Spleen (tissue), 11 donors: ENCODE measurements at regions not wholly inside any gene's neighbourhood (a gene's known extent, or its start where the extent isn't known, plus 50 kb on each side); places are given as distances from the start of the nearest gene placed in this dataset.

Experiments
- DNase-seq: peaks from one replicate; pipeline ENCODE4 v3.0.0-alpha.2; 2020
- H3K27ac ChIP-seq, 8 donors: fragments of 200-600 bp; sonication (generic) in 7 of 8; 1 replicate in 4 of 8; 2 replicates in 4 of 8; pipeline versions ENCODE4 v1.5.0 to v1.8.0; 2016 to 2021; ENCODE audit warnings: inconsistent platforms in 4 of 8, mild to moderate bottlenecking in 4 of 8, moderate library complexity in 1 of 8
- H3K27me3 ChIP-seq, 7 donors: fragments of 200-600 bp; sonication (generic) in 6 of 7; replicated peaks in 1 of 7; 1 replicate in 4 of 7; 2 replicates in 3 of 7; pipeline versions ENCODE4 v1.5.0 to v1.8.0; 2016 to 2021; ENCODE audit warnings: inconsistent platforms in 3 of 7, mild to moderate bottlenecking in 1 of 7
- H3K36me3 ChIP-seq, 6 donors: fragments of 200-600 bp; sonication (generic) in 5 of 6; 1 replicate in 4 of 6; 2 replicates in 2 of 6; pipeline versions ENCODE4 v1.5.0 to v1.8.0; 2016 to 2021; ENCODE audit warnings: inconsistent platforms in 2 of 6
- H3K4me1 ChIP-seq, 6 donors: fragments of 200-600 bp; sonication (generic) in 5 of 6; 1 replicate in 3 of 6; 2 replicates in 3 of 6; pipeline versions ENCODE4 v1.5.0 to v1.8.0; 2016 to 2021; ENCODE audit warnings: inconsistent platforms in 3 of 6
- H3K4me3 ChIP-seq, 8 donors: fragments of 200-600 bp; sonication (generic) in 7 of 8; 1 replicate in 4 of 8; 2 replicates in 4 of 8; pipeline versions ENCODE4 v1.5.0 to v1.8.0; 2016 to 2021; ENCODE audit warnings: inconsistent platforms in 4 of 8, mild to moderate bottlenecking in 4 of 8, moderate library complexity in 2 of 8
- H3K9me3 ChIP-seq, 8 donors: fragments of 200-600 bp; sonication (generic) in 7 of 8; 1 replicate in 4 of 8; 2 replicates in 4 of 8; pipeline versions ENCODE4 v1.5.0 to v1.8.0; 2016 to 2021; ENCODE audit warnings: inconsistent platforms in 4 of 8
- POLR2A ChIP-seq, 3 donors: fragments of 450-650 bp; IDR thresholded peaks; one replicate each; pipeline ENCODE4 v1.5.1; 2017; ENCODE audit warnings: antibody characterized with exemption in 3 of 3, mild to moderate bottlenecking in 1 of 3
- POLR2AphosphoS5 ChIP-seq, 3 donors: sonication (generic); formaldehyde crosslinking; IDR thresholded peaks; one replicate each; pipeline ENCODE4 v1.5.1; 2017; ENCODE audit warnings: antibody characterized with exemption in 3 of 3
- WGBS, 5 donors: extraction: QIAGEN DNeasy Blood & Tissue Kit in 3 of 5; methylation state at CpG; one replicate each; pipeline versions ENCODE4 v1.1.5 to v1.1.7; 2013 to 2018; 5-methylcytosine and 5-hydroxymethylcytosine counted together
- intact Hi-C: fragments of 100-400 bp; cut with DNase I; formaldehyde crosslinking; loops from one replicate; pipeline ENCODE4 v1.15.0; 2023; ENCODE audit warnings: low total_unique reads
- TF ChIP-seq, protein P1 (sequence below), 11 experiments: fragments of 200-600 bp in 7 of 11; fragments of 450-650 bp in 4 of 11; sonication (generic) in 4 of 11; IDR thresholded peaks in 8 of 11; conservative IDR thresholded peaks in 3 of 11; 1 replicate in 7 of 11; 2 replicates in 4 of 11; pipeline versions ENCODE4 v1.4.0 to v1.8.0; 2016 to 2021; ENCODE audit warnings: antibody characterized with exemption in 11 of 11, inconsistent platforms in 4 of 11, mild to moderate bottlenecking in 1 of 11
- donor health status: healthy with polysubstance abuse.
- donor health status: DM: no; HTN: no; CAD: no; lungs with moderate emphysema.
- donor health status: DM: no; HTN: no; CAD: no.
- donor health status: Bipolar disorder and iron deficiency.
- donor health status: healthy.
- donor health status: DM: no; HTN: no; CAD: no.
- donor health status: DM: yes; HTN: yes; CAD: no.

DNA sequence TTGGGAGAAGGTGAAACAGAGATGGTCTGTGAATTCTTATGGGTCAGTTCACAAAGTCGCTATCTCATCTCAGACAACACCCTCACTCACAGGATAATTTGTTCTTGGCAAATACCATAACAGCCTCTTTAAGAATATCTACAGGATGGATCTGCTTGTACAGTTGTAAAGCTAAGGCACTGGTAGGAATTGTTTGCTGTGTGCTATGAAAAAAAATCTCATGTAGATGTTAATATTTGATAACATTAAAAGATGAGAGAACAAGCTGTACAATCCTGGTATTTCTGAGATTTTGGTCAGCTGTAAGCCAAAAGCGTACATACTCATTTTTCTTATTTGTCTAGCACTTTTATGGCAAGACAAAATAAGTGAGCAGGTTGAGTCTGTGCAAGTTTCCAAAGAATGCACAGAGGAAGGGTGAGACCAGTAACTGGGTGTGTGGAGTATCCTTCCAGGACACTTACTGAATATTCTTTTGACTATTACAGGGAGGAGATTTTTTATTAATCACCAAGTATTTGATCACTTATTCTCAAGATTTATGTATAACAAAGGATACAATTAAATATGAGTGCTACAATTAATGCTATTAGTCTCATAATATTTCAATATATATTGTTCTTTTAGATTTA, 814.5 kb upstream of the MIR17HG start:
- 82 to 94% (median 84%) methylated on average over 2 of the region's 2 CpGs for WGBS, 5 donors
- intact Hi-C loops = no loop called here
- no peaks in the 10 kb centered on the region for H3K4me1 ChIP-seq
- H3K36me3 ChIP-seq = no peaks in the 10 kb centered on the region
- peaks cover 0 to 5% (median 0%) of the 10 kb centered on the region in 8 donors for H3K9me3 ChIP-seq
- no peak overlapping the region for H3K27ac ChIP-seq
- H3K4me3 ChIP-seq = no peak overlapping the region
- DNase-seq = no peak
- no peaks in the 10 kb centered on the region for H3K27me3 ChIP-seq
- TF ChIP-seq POLR2AphosphoS5 (IDR thresholded peaks at IDR 0.05) = no peak
- TF ChIP-seq POLR2A (IDR thresholded peaks at IDR 0.05) = no peak
- TF ChIP-seq, protein P1, sequence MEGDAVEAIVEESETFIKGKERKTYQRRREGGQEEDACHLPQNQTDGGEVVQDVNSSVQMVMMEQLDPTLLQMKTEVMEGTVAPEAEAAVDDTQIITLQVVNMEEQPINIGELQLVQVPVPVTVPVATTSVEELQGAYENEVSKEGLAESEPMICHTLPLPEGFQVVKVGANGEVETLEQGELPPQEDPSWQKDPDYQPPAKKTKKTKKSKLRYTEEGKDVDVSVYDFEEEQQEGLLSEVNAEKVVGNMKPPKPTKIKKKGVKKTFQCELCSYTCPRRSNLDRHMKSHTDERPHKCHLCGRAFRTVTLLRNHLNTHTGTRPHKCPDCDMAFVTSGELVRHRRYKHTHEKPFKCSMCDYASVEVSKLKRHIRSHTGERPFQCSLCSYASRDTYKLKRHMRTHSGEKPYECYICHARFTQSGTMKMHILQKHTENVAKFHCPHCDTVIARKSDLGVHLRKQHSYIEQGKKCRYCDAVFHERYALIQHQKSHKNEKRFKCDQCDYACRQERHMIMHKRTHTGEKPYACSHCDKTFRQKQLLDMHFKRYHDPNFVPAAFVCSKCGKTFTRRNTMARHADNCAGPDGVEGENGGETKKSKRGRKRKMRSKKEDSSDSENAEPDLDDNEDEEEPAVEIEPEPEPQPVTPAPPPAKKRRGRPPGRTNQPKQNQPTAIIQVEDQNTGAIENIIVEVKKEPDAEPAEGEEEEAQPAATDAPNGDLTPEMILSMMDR (IDR thresholded peaks at IDR 0.05 in 8 of 11, conservative IDR thresholded peaks at IDR 0.05 in 3 of 11) = no peak

DNA sequence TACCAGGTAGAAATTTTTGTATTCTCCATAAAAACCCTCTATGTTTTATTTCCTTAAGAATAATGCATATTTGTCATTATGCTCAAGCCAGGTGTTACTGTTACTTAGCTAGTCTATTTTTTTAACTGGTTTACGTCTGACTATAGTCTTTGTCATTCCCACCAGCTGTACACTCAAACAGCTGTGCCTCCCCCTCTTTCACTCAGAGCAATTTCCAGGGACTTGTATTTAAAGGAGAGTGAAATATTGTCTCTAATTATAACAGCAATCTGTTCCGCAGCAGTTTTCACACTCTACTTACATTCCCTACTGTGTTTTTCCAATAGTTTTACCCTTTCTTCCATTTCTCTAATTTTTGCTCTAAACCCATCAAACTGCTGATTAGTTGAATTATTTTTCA, 813.6 kb upstream of the MIR17HG start:
- TF ChIP-seq, protein P1 (IDR thresholded peaks at IDR 0.05 in 8 of 11, conservative IDR thresholded peaks at IDR 0.05 in 3 of 11) = no peak
- TF ChIP-seq POLR2AphosphoS5 (IDR thresholded peaks at IDR 0.05) (no peak), POLR2A (IDR thresholded peaks at IDR 0.05) (no peak)
- 67 to 90% (median 81%) methylated on average over 2 of the region's 2 CpGs for WGBS, 5 donors

DNA sequence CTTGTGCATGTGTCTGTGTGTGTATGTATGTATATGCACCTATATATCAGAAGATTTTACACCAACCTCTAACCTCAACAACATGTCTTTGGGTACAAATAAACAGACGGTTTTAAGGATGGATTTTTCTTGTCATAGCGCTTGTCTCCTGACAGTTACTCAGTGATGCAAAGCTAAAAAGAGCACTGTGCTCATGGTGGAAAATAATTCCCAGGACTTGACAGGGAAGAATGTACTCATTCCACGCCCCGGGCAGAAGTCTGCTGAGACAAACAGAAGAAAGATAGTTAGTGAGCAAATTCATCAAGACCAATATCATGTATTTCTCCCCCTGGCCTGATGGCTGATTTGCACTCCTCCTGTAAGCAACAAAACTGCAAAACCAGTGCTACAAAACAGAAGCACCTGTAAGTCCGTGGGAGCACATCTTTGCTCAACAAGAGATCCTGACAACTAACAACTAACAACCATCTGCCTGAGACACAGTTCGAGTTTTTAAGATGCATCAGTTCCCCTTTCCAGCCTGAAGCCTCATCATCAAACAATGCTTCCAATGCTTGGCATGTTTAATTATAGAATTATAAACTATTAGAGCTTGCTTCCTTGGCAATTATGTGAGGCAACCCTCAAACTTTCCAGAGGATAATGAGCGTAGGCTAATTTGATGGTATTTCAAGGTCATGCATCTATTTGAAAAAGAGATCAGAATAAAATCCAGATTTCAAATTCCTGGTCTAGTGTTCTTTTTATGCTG, 812.7 kb upstream of the MIR17HG start:
- TF ChIP-seq, protein P1 (IDR thresholded peaks at IDR 0.05 in 8 of 11, conservative IDR thresholded peaks at IDR 0.05 in 3 of 11) = no peak
- TF ChIP-seq POLR2AphosphoS5 (IDR thresholded peaks at IDR 0.05) = no peak
- TF ChIP-seq POLR2A (IDR thresholded peaks at IDR 0.05) = no peak

More for the DNA sequence above, 813.6 kb upstream of the MIR17HG start:
- no peak overlapping the region for H3K4me3 ChIP-seq
- no peaks in the 10 kb centered on the region for H3K27me3 ChIP-seq
- H3K9me3 ChIP-seq = peaks cover 0 to 13% (median 0%) of the 10 kb centered on the region in 8 donors
- intact Hi-C loops = no loop called here
- no peak for DNase-seq
- H3K27ac ChIP-seq = no peak overlapping the region
- no peaks in the 10 kb centered on the region for H3K36me3 ChIP-seq
- no peaks in the 10 kb centered on the region for H3K4me1 ChIP-seq

DNA sequence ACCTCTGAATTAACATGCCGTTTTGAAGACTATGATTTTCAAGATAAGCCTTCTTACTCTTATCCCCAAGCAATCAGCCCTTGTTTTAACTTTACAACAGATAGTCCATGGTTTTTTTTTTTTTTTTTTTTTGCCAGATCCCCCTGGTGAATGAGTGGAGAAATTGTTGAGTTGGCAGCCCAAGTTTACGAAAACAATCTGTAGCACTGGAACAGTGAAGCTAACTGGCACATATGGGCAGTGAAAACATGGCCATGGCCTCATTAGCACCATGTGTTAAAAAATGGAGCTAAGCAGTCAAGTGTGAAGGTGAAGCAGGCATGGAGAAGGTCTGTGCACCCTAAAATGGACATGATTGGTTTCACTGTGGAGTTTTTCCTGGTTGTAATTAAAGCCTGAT, 812.1 kb upstream of the MIR17HG start:
- TF ChIP-seq POLR2AphosphoS5 (IDR thresholded peaks at IDR 0.05) (no peak), POLR2A (IDR thresholded peaks at IDR 0.05) (no peak)
- TF ChIP-seq, protein P1 (IDR thresholded peaks at IDR 0.05 in 8 of 11, conservative IDR thresholded peaks at IDR 0.05 in 3 of 11) = no peak
- Histone ChIP-seq H3K27me3 (no peaks in the 10 kb centered on the region), H3K36me3 (no peaks in the 10 kb centered on the region), H3K27ac (no peak overlapping the region), H3K9me3 (peaks cover 0 to 19% (median 0%) of the 10 kb centered on the region in 8 donors), H3K4me1 (no peaks in the 10 kb centered on the region), H3K4me3 (no peak overlapping the region)
- intact Hi-C loops = no loop called here
- DNase-seq = no peak
- WGBS, 5 donors = 70 to 84% (median 83%) methylated on average over 2 of the region's 2 CpGs

More for the DNA sequence above, 812.7 kb upstream of the MIR17HG start:
- no peak overlapping the region for H3K27ac ChIP-seq
- H3K4me1 ChIP-seq = no peaks in the 10 kb centered on the region
- no peak for DNase-seq
- H3K27me3 ChIP-seq = no peaks in the 10 kb centered on the region
- 70 to 89% (median 79%) methylated on average over 7 of the region's 7 CpGs for WGBS, 5 donors
- peaks cover 0 to 19% (median 0%) of the 10 kb centered on the region in 8 donors for H3K9me3 ChIP-seq
- intact Hi-C loops = no loop called here
- H3K36me3 ChIP-seq = no peaks in the 10 kb centered on the region
- H3K4me3 ChIP-seq = no peak overlapping the region
